Keratinocyte (primary cell): ENCODE measurements at regions not wholly inside any gene's neighbourhood (a gene's known extent, or its start where the extent isn't known, plus 50 kb on each side); places are given as distances from the start of the nearest gene placed in this dataset.

Experiments
- DNase-seq: peaks from one replicate; pipeline ENCODE4 v3.0.0-alpha.2; 2011; ENCODE audit warnings: low read depth, missing footprints, low spot score
- FAIRE-seq: peaks from 2 replicates; lab custom pipeline; 2011; peaks lifted over from hg19 to GRCh38; lab: Jason Lieb, UNC
- H2AFZ ChIP-seq: 2 replicates; pipeline ENCODE4 v1.6.0; 2012; ENCODE audit warnings: low read length, control low read depth, inconsistent platforms; ENCODE audit not compliant: control insufficient read depth
- H3K27ac ChIP-seq: 2 replicates; pipeline ENCODE4 v1.5.1; 2011; ENCODE audit warnings: low read length; ENCODE audit not compliant: control insufficient read depth, insufficient read depth
- H3K27me3 ChIP-seq: 3 replicates; pipeline ENCODE4 v1.6.0; 2011; ENCODE audit warnings: low read length; ENCODE audit not compliant: control insufficient read depth, insufficient read depth; ENCODE audit errors: extremely low read depth
- H3K36me3 ChIP-seq, 2 experiments: 2 replicates in 1 of 2; 3 replicates in 1 of 2; pipeline ENCODE4 v1.5.1; 2011; ENCODE audit warnings: low read length in 2 of 2, mild to moderate bottlenecking in 1 of 2; ENCODE audit not compliant: control insufficient read depth in 2 of 2, insufficient read depth in 2 of 2; ENCODE audit errors: extremely low read depth in 1 of 2
- H3K4me1 ChIP-seq: 3 replicates; pipeline ENCODE4 v1.5.1; 2011; ENCODE audit warnings: low read length; ENCODE audit not compliant: control insufficient read depth, insufficient read depth; ENCODE audit errors: extremely low read depth
- H3K4me2 ChIP-seq: 3 replicates; pipeline ENCODE4 v1.6.0; 2011; ENCODE audit warnings: low read depth, low read length; ENCODE audit not compliant: control insufficient read depth, insufficient read depth; ENCODE audit errors: extremely low read depth
- H3K4me3 ChIP-seq, 3 experiments: fragments of 200-600 bp in 1 of 3; sonication (generic) in 1 of 3; 2 replicates in 2 of 3; 3 replicates in 1 of 3; pipeline ENCODE4 v1.5.1; 2011 to 2016; ENCODE audit warnings: low read length in 3 of 3, mild to moderate bottlenecking in 3 of 3, control low read depth in 2 of 3, inconsistent platforms in 1 of 3, low read depth in 1 of 3, mixed read lengths in 1 of 3, mixed run types in 1 of 3, moderate library complexity in 1 of 3; ENCODE audit not compliant: control insufficient read depth in 2 of 3, insufficient read depth in 2 of 3; ENCODE audit errors: extremely low read depth in 1 of 3
- H3K79me2 ChIP-seq: 2 replicates; pipeline ENCODE4 v1.6.0; 2012; ENCODE audit warnings: low read length; ENCODE audit not compliant: control insufficient read depth, insufficient read depth
- H3K9ac ChIP-seq: 3 replicates; pipeline ENCODE4 v1.6.0; 2011; ENCODE audit warnings: low read length; ENCODE audit not compliant: control insufficient read depth, insufficient read depth; ENCODE audit errors: extremely low read depth
- H3K9me1 ChIP-seq: 3 replicates; pipeline ENCODE4 v1.6.0; 2011; ENCODE audit warnings: low read length; ENCODE audit not compliant: control insufficient read depth, insufficient read depth; ENCODE audit errors: extremely low read depth
- H3K9me3 ChIP-seq: 2 replicates; pipeline ENCODE4 v1.5.1; 2012; ENCODE audit warnings: low read depth, low read length; ENCODE audit not compliant: control insufficient read depth
- H4K20me1 ChIP-seq: 3 replicates; pipeline ENCODE4 v1.6.0; 2011; ENCODE audit warnings: low read length; ENCODE audit not compliant: control insufficient read depth, insufficient read depth; ENCODE audit errors: extremely low read depth
- EZH2 ChIP-seq: IDR thresholded peaks from one replicate; pipeline ENCODE4 v1.6.1; 2012; ENCODE audit warnings: inconsistent platforms, mild to moderate bottlenecking, low read length, moderate library complexity
- dilution Hi-C: fragments of 300-500 bp; cut with MboI; formaldehyde crosslinking; loops from one replicate; pipeline ENCODE4 v1.7.0; 2020; ENCODE audit warnings: low sequenced_read_pairs; ENCODE audit not compliant: extremely low pct_ligation_motif_present
- TF ChIP-seq, protein P1 (sequence below), 3 experiments: IDR thresholded peaks in 1 of 3; conservative IDR thresholded peaks in 1 of 3; optimal IDR thresholded peaks in 1 of 3; 2 replicates in 2 of 3; 3 replicates in 1 of 3; pipeline versions ENCODE3 to v1.5.1; 2011; ENCODE audit warnings: low read length in 3 of 3, mild to moderate bottlenecking in 3 of 3, moderate library complexity in 2 of 3, control low read depth in 1 of 3, inconsistent platforms in 1 of 3; ENCODE audit not compliant: insufficient read depth in 2 of 3; ENCODE audit errors: extremely low read depth in 1 of 3

GRCh38 chr13:63344711-63345110, 1929.1 kb upstream of the PCDH20 start:
- no peak for FAIRE-seq
- TF ChIP-seq EZH2: no peak
- dilution Hi-C loops: no loop called here

DNA sequence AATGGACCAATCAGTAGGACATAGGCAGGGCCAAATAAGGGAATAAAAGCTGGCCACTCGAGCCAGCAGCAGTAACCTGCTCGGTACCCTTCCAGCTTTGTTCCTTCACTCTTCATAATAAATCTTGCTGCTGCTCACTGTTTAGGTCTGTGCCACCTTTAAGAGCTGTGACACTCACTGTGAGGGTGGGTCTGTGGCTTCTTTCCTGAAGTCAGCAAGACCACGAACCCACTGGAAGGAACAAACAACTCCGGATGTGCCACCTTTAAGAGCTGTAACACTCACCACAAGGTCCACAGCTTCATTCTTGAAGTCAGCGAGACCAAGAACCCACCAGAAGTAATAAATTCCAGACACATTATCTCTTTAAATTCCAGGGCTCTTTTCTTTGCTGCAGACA, 1922.3 kb upstream of the PCDH20 start:
- Histone ChIP-seq H3K27me3 (no peaks in the 10 kb centered on the region), H3K79me2 (no peaks in the 10 kb centered on the region), H3K4me1 (no peaks in the 10 kb centered on the region), H3K36me3 (no peaks in the 10 kb centered on the region), H3K9me3 (no peaks in the 10 kb centered on the region), H3K9ac (no peak overlapping the region), H3K4me3 (no peak overlapping the region), H3K4me2 (no peak overlapping the region), H4K20me1 (no peaks in the 10 kb centered on the region), H3K27ac (no peak overlapping the region), H2AFZ (no peak overlapping the region), H3K9me1 (no peaks in the 10 kb centered on the region)
- DNase-seq (no peak), FAIRE-seq (no peak)
- dilution Hi-C loops: no loop called here
- TF ChIP-seq, protein P1, sequence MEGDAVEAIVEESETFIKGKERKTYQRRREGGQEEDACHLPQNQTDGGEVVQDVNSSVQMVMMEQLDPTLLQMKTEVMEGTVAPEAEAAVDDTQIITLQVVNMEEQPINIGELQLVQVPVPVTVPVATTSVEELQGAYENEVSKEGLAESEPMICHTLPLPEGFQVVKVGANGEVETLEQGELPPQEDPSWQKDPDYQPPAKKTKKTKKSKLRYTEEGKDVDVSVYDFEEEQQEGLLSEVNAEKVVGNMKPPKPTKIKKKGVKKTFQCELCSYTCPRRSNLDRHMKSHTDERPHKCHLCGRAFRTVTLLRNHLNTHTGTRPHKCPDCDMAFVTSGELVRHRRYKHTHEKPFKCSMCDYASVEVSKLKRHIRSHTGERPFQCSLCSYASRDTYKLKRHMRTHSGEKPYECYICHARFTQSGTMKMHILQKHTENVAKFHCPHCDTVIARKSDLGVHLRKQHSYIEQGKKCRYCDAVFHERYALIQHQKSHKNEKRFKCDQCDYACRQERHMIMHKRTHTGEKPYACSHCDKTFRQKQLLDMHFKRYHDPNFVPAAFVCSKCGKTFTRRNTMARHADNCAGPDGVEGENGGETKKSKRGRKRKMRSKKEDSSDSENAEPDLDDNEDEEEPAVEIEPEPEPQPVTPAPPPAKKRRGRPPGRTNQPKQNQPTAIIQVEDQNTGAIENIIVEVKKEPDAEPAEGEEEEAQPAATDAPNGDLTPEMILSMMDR (optimal IDR thresholded peaks at IDR 0.05 in 1 of 3, IDR thresholded peaks at IDR 0.05 in 1 of 3, conservative IDR thresholded peaks at IDR 0.05 in 1 of 3; ENCODE audit: extremely low read depth in 1 of 3, insufficient read depth in 2 of 3, low read length in 3 of 3): no peak
- TF ChIP-seq EZH2: no peak

More at GRCh38 chr13:63344711-63345110, 1929.1 kb upstream of the PCDH20 start:
- H3K9me3 ChIP-seq: no peaks in the 10 kb centered on the region
- H3K27me3 ChIP-seq: no peaks in the 10 kb centered on the region
- H3K27ac ChIP-seq: no peak overlapping the region
- no peaks in the 10 kb centered on the region for H3K36me3 ChIP-seq
- H3K9ac ChIP-seq: no peak overlapping the region
- no peaks in the 10 kb centered on the region for H3K4me1 ChIP-seq
- H3K4me2 ChIP-seq: no peak overlapping the region
- no peak overlapping the region for H3K4me3 ChIP-seq
- H4K20me1 ChIP-seq: no peaks in the 10 kb centered on the region
- H3K79me2 ChIP-seq: no peaks in the 10 kb centered on the region
- H2AFZ ChIP-seq: no peak overlapping the region
- H3K9me1 ChIP-seq: no peaks in the 10 kb centered on the region
- DNase-seq: no peak

- Histone ChIP-seq H3K9me1 (no peaks in the 10 kb centered on the region), H3K79me2 (no peaks in the 10 kb centered on the region), H3K4me2 (no peak overlapping the region), H3K36me3 (no peaks in the 10 kb centered on the region), H3K9me3 (no peaks in the 10 kb centered on the region), H4K20me1 (no peaks in the 10 kb centered on the region), H3K27ac (no peak overlapping the region), H3K4me3 (no peak overlapping the region), H3K4me1 (no peaks in the 10 kb centered on the region), H3K27me3 (no peaks in the 10 kb centered on the region), H2AFZ (no peak overlapping the region), H3K9ac (no peak overlapping the region)
- no peak for FAIRE-seq
- no peak for DNase-seq
- no peak for TF ChIP-seq EZH2
- dilution Hi-C loops: no loop called here
Observed at GRCh38 chr13:63337041-63337440, 1921.4 kb upstream of the PCDH20 start.
